ENCODE measurements at regions not wholly inside any gene's neighbourhood (a gene's known extent, or its start where the extent isn't known, plus 50 kb on each side); places are given as distances from the start of the nearest gene placed in this dataset.

DNA sequence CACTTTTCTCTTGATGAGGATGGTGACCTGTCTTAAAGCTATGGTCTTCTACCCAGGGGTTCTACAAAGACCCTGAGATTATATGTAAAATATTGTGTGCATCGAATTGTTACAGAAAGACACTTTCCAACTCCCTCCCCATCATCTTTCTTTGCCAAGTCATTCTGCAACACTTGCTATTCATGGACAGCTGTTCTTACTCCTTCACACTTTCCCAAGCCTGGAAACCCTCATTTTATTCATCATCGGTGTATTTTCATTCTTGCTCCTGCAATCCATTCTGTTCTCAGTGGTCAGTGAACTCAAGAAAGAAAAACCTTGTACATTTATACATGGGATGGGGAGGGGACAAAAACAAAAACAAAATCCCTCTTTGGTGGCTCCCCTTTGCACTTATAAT is 90.5 kb upstream of the STXBP6 start:
- Mint-ChIP-seq H3K27me3 (ENCODE audit: low read depth) (peaks cover 13% of the 10 kb centered on the region), H3K27ac (ENCODE audit: unreplicated experiment) (no peak overlapping the region), H3K36me3 (ENCODE audit: low read depth) (no peaks in the 10 kb centered on the region), H3K4me1 (no peaks in the 10 kb centered on the region), H3K4me3 (no peak overlapping the region), H3K9me3 (peaks cover 3% of the 10 kb centered on the region)
- no peak for DNase-seq (ENCODE audit: low read depth, low spot score)
- TF ChIP-seq, protein P1, sequence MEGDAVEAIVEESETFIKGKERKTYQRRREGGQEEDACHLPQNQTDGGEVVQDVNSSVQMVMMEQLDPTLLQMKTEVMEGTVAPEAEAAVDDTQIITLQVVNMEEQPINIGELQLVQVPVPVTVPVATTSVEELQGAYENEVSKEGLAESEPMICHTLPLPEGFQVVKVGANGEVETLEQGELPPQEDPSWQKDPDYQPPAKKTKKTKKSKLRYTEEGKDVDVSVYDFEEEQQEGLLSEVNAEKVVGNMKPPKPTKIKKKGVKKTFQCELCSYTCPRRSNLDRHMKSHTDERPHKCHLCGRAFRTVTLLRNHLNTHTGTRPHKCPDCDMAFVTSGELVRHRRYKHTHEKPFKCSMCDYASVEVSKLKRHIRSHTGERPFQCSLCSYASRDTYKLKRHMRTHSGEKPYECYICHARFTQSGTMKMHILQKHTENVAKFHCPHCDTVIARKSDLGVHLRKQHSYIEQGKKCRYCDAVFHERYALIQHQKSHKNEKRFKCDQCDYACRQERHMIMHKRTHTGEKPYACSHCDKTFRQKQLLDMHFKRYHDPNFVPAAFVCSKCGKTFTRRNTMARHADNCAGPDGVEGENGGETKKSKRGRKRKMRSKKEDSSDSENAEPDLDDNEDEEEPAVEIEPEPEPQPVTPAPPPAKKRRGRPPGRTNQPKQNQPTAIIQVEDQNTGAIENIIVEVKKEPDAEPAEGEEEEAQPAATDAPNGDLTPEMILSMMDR (conservative IDR thresholded peaks at IDR 0.05): no peak

DNA sequence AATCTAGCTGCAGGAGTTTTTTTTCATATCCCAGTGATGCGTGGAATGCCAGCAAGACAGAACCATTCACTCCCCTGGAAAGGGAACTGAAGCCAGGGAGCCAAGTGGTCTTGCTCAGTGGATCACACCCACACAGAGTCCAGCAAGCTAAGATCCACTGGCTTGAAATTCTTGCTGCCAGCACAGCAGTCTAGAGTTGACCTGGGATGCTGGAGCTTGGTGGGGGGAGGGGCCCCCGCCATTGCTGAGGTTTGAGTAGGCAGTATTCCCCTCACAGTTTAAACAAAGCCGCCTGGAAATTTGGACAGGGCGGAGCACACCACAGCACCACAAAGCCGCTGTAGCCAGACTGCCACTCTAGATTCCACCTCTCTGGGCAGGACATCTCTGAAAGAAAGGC is 86.9 kb upstream of the STXBP6 start:
- TF ChIP-seq, protein P1 (conservative IDR thresholded peaks at IDR 0.05): no peak
- Mint-ChIP-seq H3K4me1 (peaks cover 5% of the 10 kb centered on the region), H3K36me3 (ENCODE audit: low read depth) (no peaks in the 10 kb centered on the region), H3K4me3 (no peak overlapping the region), H3K27me3 (ENCODE audit: low read depth) (peaks cover 46% of the 10 kb centered on the region), H3K27ac (ENCODE audit: unreplicated experiment) (no peak overlapping the region), H3K9me3 (peaks cover 3% of the 10 kb centered on the region)
- no peak for DNase-seq (ENCODE audit: low read depth, low spot score)

DNA sequence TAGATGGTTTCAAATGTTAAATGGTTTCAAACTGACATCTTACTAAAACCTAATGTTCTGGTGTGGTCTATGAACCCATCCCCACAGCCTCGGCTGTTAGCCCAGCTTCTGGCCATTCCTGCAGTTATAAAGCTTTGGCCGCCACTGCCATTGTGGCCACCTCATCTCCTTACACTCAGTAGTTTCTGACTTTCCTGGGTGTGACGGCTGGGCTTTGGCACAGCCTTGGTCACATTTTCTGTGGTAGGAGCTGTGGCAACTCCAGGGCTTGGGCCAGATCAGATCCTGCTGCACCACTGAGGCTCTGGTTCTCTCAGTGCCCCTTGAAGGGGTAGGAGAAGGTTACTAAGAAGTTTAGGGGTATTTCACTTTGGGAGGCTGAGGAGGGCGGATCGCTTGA is 84.2 kb upstream of the STXBP6 start:
- Mint-ChIP-seq H3K4me1 (peaks cover 5% of the 10 kb centered on the region), H3K27me3 (ENCODE audit: low read depth) (peaks cover 51% of the 10 kb centered on the region), H3K9me3 (peaks cover 3% of the 10 kb centered on the region), H3K4me3 (no peak overlapping the region), H3K36me3 (ENCODE audit: low read depth) (no peaks in the 10 kb centered on the region), H3K27ac (ENCODE audit: unreplicated experiment) (no peak overlapping the region)
- no peak for DNase-seq (ENCODE audit: low read depth, low spot score)
- TF ChIP-seq, protein P1 (conservative IDR thresholded peaks at IDR 0.05): no peak

DNA sequence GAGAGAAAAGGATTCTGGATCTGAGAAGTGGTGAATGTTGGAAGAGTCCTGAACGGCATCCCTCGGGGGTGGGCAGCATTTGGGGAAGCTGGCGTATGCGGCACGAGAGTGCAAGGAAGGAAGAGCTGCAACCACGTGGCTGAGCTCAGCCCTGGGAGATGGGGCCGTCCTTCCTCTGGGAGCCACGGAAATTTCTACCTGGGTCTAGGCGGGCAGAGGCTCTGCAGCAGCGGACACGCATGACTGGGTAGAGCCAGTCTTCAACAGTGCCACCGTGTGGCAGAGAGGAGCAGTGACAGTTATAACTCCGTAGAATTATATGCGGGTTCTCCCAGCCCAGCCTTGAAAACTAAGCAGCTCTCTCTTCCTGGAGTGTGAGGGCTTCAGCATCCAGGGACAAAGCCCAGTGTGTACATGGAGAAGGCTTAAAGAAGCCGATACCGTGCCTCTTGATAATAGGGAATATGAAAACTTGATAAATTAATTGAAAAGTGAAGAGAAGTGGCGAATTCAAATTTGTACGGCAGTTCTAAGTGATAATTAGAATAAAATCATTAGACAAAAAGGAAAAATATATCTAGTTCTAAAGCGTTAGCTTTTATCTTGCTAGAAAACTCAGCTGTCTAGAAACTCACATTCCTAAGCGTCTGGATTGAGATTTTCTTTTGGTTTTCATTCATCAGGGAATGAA is 82.9 kb upstream of the STXBP6 start:
- Mint-ChIP-seq H3K4me3 (no peak overlapping the region), H3K27ac (ENCODE audit: unreplicated experiment) (no peak overlapping the region), H3K9me3 (no peaks in the 10 kb centered on the region), H3K4me1 (peaks cover 5% of the 10 kb centered on the region), H3K27me3 (ENCODE audit: low read depth) (peaks cover 51% of the 10 kb centered on the region), H3K36me3 (ENCODE audit: low read depth) (no peaks in the 10 kb centered on the region)
- DNase-seq (ENCODE audit: low read depth, low spot score): peak; percentile 64
- TF ChIP-seq, protein P1 (conservative IDR thresholded peaks at IDR 0.05): peak; percentile 89

DNA sequence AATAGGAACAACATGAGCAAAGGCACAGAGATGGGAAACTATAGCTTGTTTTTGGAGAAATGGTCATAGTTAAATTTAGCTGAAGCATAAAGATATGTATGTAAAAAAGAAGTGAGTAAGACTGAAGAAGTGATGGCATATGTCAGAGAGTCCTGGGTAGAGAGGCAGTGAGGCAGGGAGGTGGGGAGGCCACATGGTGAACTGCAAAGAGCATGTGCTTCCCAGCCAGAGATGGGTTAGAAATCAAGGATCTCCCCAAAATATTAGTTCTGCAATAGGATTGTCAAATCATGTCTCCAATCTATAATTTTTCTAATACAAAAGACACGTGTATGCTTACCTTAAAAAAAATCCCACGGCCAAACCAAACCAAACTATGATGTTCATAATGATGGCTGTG is 82.1 kb upstream of the STXBP6 start:
- Mint-ChIP-seq H3K27ac (ENCODE audit: unreplicated experiment) (no peak overlapping the region), H3K4me1 (peaks cover 5% of the 10 kb centered on the region), H3K9me3 (no peaks in the 10 kb centered on the region), H3K27me3 (ENCODE audit: low read depth) (peaks cover 50% of the 10 kb centered on the region), H3K4me3 (no peak overlapping the region), H3K36me3 (ENCODE audit: low read depth) (no peaks in the 10 kb centered on the region)
- TF ChIP-seq, protein P1 (conservative IDR thresholded peaks at IDR 0.05): no peak
- no peak for DNase-seq (ENCODE audit: low read depth, low spot score)

Measured in neural crest cell (in vitro differentiated cells).